A549 (cell line): ENCODE measurements at regions not wholly inside any gene's neighbourhood (a gene's known extent, or its start where the extent isn't known, plus 50 kb on each side); places are given as distances from the start of the nearest gene placed in this dataset.

Experiments
- ATAC-seq, 2 experiments: fragments of 200-7000 bp in 1 of 2; fragments of >200 bp in 1 of 2; cut with Nextera tagmentation in 1 of 2; cut with Tn5 transposase in 1 of 2; 3 replicates each; pipeline versions ENCODE4 v1.8.0 to v1.9.1; 2018 to 2020; ENCODE audit warnings: mild to moderate bottlenecking in 1 of 2, moderate library complexity in 1 of 2
- CTCF ChIA-PET: fragments of 300-600 bp; sonication (Branson Sonifier 250); formaldehyde crosslinking; extraction: SDS; loops from one replicate; lab custom pipeline; 2021; ENCODE audit warnings: antibody characterized with exemption, inconsistent platforms; lab: Yijun Ruan, JAX
- POLR2A ChIA-PET: fragments of 350-600 bp; formaldehyde crosslinking; extraction: SDS; loops from one replicate; lab custom pipeline; 2021; ENCODE audit warnings: antibody characterized with exemption, inconsistent platforms; lab: Yijun Ruan, JAX
- DNase-seq, 2 experiments: peaks; one replicate each; pipeline versions ENCODE4 v3.0.0 to v3.0.0-alpha.2; 2011 to 2016; ENCODE audit warnings: low read depth in 1 of 2, low spot score in 1 of 2
- FAIRE-seq: peaks from 2 replicates; lab custom pipeline; 2011; peaks lifted over from hg19 to GRCh38; lab: Jason Lieb, UNC
- H3K27ac ChIP-seq, 2 experiments: fragments of >200 bp; sonication (Bioruptor Twin); formaldehyde crosslinking; 3 replicates each; pipeline ENCODE4 v1.5.1; 2016 to 2017
- H3K4me1 ChIP-seq: fragments of >200 bp; sonication (Bioruptor Twin); formaldehyde crosslinking; 3 replicates; pipeline ENCODE4 v1.6.1; 2016
- H3K4me2 ChIP-seq: fragments of >200 bp; sonication (Bioruptor Twin); formaldehyde crosslinking; 3 replicates; pipeline ENCODE4 v1.6.1; 2016
- H3K4me3 ChIP-seq: fragments of >200 bp; sonication (Bioruptor Twin); formaldehyde crosslinking; 3 replicates; pipeline ENCODE4 v1.5.1; 2016
- H3K9me3 ChIP-seq: fragments of >200 bp; sonication (Bioruptor Twin); formaldehyde crosslinking; 3 replicates; pipeline ENCODE4 v1.6.1; 2016
- BCL3 ChIP-seq: fragments of >200 bp; sonication (Bioruptor Twin); formaldehyde crosslinking; IDR thresholded peaks from 3 replicates; pipeline ENCODE4 v1.6.1; 2016
- CBX2 ChIP-seq: fragments of 200-600 bp; sonication (generic); IDR thresholded peaks from 2 replicates; pipeline ENCODE4 v1.6.1; 2016; ENCODE audit warnings: low read depth, mild to moderate bottlenecking, borderline replicate concordance
- CHD4 ChIP-seq: fragments of 200-600 bp; sonication (generic); IDR thresholded peaks from 2 replicates; pipeline ENCODE4 v1.6.1; 2016; ENCODE audit warnings: antibody characterized with exemption, mild to moderate bottlenecking, borderline replicate concordance
- CTCF ChIP-seq: fragments of >200 bp; sonication (Bioruptor Twin); formaldehyde crosslinking; IDR thresholded peaks from 3 replicates; pipeline ENCODE4 v1.5.1; 2016
- E2F6 ChIP-seq: IDR thresholded peaks from 2 replicates; pipeline ENCODE4 v1.6.1; 2012; ENCODE audit warnings: low read depth, borderline replicate concordance
- EHMT2 ChIP-seq: fragments of 200-600 bp; sonication (generic); IDR thresholded peaks from 2 replicates; pipeline ENCODE4 v1.6.1; 2016; ENCODE audit warnings: antibody characterized with exemption, low read depth, mild to moderate bottlenecking, moderate library complexity
- ELK1 ChIP-seq: fragments of 150-350 bp; IDR thresholded peaks from 2 replicates; pipeline ENCODE4 v1.6.1; 2014; ENCODE audit warnings: low read depth, mild to moderate bottlenecking, low read length
- ESRRA ChIP-seq: fragments of 150-350 bp; IDR thresholded peaks from 2 replicates; pipeline ENCODE4 v1.6.1; 2014; ENCODE audit warnings: mild to moderate bottlenecking, low read length, borderline replicate concordance
- FOSL2 ChIP-seq, 2 experiments: fragments of 450-650 bp in 1 of 2; fragments of >200 bp in 1 of 2; sonication (Bioruptor Twin) in 1 of 2; formaldehyde crosslinking; IDR thresholded peaks; 2 replicates each; pipeline versions ENCODE4 v1.5.0 to v1.6.1; 2016 to 2020; ENCODE audit warnings: mild to moderate bottlenecking in 1 of 2, moderate library complexity in 1 of 2
- HES2 ChIP-seq: fragments of >200 bp; sonication (Bioruptor Twin); formaldehyde crosslinking; IDR thresholded peaks from 2 replicates; pipeline ENCODE4 v1.6.1; 2016
- HEYL ChIP-seq: fragments of 250-450 bp; sonication (Bioruptor Pico); IDR thresholded peaks from 2 replicates; pipeline ENCODE4 v1.8.0; 2021; ENCODE audit warnings: mild to moderate bottlenecking, moderate library complexity
- HOXB5 ChIP-seq: fragments of 250-450 bp; sonication (Bioruptor Pico); IDR thresholded peaks from 2 replicates; pipeline ENCODE4 v1.5.0; 2020; ENCODE audit warnings: mild to moderate bottlenecking, moderate library complexity
- JUN ChIP-seq, 2 experiments: fragments of >200 bp; sonication (Bioruptor Twin); formaldehyde crosslinking; IDR thresholded peaks; 2 replicates in 1 of 2; 3 replicates in 1 of 2; pipeline ENCODE4 v1.6.1; 2016 to 2017
- JUNB ChIP-seq: fragments of >200 bp; sonication (Bioruptor Twin); formaldehyde crosslinking; IDR thresholded peaks from 2 replicates; pipeline ENCODE4 v1.6.1; 2016
- KDM1A ChIP-seq: fragments of 200-600 bp; sonication (generic); IDR thresholded peaks from 2 replicates; pipeline ENCODE4 v1.6.1; 2016; ENCODE audit warnings: low read depth, mild to moderate bottlenecking
- MAFK ChIP-seq: fragments of 450-650 bp; IDR thresholded peaks from 2 replicates; pipeline ENCODE4 v1.6.1; 2014; ENCODE audit not compliant: partially characterized antibody
- POLR2A ChIP-seq: IDR thresholded peaks from 2 replicates; pipeline ENCODE4 v1.6.1; 2012; ENCODE audit warnings: mild to moderate bottlenecking, low read length
- RARB ChIP-seq: fragments of 250-450 bp; sonication (Bioruptor Pico); IDR thresholded peaks from 2 replicates; pipeline ENCODE4 v1.8.0; 2021; ENCODE audit warnings: mild to moderate bottlenecking, moderate library complexity
- REST ChIP-seq: fragments of 200-600 bp; sonication (generic); IDR thresholded peaks from 2 replicates; pipeline ENCODE4 v1.6.1; 2016; ENCODE audit warnings: antibody characterized with exemption, mild to moderate bottlenecking, moderate library complexity
- RFX5 ChIP-seq: fragments of 450-650 bp; IDR thresholded peaks from 2 replicates; pipeline ENCODE4 v1.7.1; 2014; ENCODE audit warnings: antibody characterized with exemption, mild to moderate bottlenecking, moderate library complexity
- RNF2 ChIP-seq: fragments of 200-600 bp; sonication (generic); IDR thresholded peaks from 2 replicates; pipeline ENCODE4 v1.6.1; 2016; ENCODE audit warnings: low read depth, mild to moderate bottlenecking, antibody characterized with exemption, moderate library complexity, borderline replicate concordance
- SMC3 ChIP-seq: fragments of >200 bp; sonication (Bioruptor Twin); formaldehyde crosslinking; IDR thresholded peaks from 3 replicates; pipeline ENCODE4 v1.6.1; 2018; ENCODE audit warnings: inconsistent platforms
- SREBF2 ChIP-seq: fragments of 450-650 bp; IDR thresholded peaks from 2 replicates; pipeline ENCODE4 v1.6.1; 2014; ENCODE audit warnings: mild to moderate bottlenecking, moderate library complexity
- TFCP2L1 ChIP-seq: fragments of 250-450 bp; sonication (Bioruptor Pico); IDR thresholded peaks from 2 replicates; pipeline ENCODE4 v1.5.0; 2021; ENCODE audit warnings: mild to moderate bottlenecking
- TP53 ChIP-seq: fragments of 250-450 bp; sonication (Bioruptor Pico); IDR thresholded peaks from 2 replicates; pipeline ENCODE4 v1.5.0; 2021; ENCODE audit warnings: mild to moderate bottlenecking, moderate library complexity
- ZC3H11A ChIP-seq: fragments of 450-650 bp; IDR thresholded peaks from 2 replicates; pipeline ENCODE4 v1.6.1; 2014; ENCODE audit warnings: antibody characterized with exemption, mild to moderate bottlenecking
- ZNF302 ChIP-seq: fragments of 250-450 bp; sonication (Bioruptor Pico); IDR thresholded peaks from 2 replicates; pipeline ENCODE4 v1.9.0; 2021; ENCODE audit warnings: inconsistent platforms, mild to moderate bottlenecking, moderate library complexity
- WGBS: methylation state at CpG from one replicate; pipeline ENCODE4 v1.1.6; 2017; ENCODE audit errors: missing lambda C conversion rate; 5-methylcytosine and 5-hydroxymethylcytosine counted together

- H3K27ac ChIP-seq = peak overlapping the region; percentile 74 to 87
- 94% methylated on average over 1 of the region's 1 CpG for WGBS
- TF ChIP-seq FOSL2 (IDR thresholded peaks at IDR 0.05) = no peak
- peak; percentile 74 for TF ChIP-seq FOSL2 (CRISPR knock-in tag; IDR thresholded peaks at IDR 0.05)
- no peak for TF ChIP-seq ESRRA
- TF ChIP-seq JUNB = no peak
- no peak for TF ChIP-seq REST
- no peak for TF ChIP-seq SMC3
- TF ChIP-seq CHD4 = no peak
- TF ChIP-seq HEYL (CRISPR knock-in tag) = no peak
- peak; percentile 80 for TF ChIP-seq MAFK
- no peak for TF ChIP-seq ZNF302 (CRISPR knock-in tag)
- no peak for TF ChIP-seq EHMT2
- no peak for TF ChIP-seq BCL3
- TF ChIP-seq E2F6 = no peak
- TF ChIP-seq HOXB5 (CRISPR knock-in tag) = no peak
- no peak for TF ChIP-seq HES2
- TF ChIP-seq ZC3H11A = no peak
- TF ChIP-seq, all 56 proteins: peak for 2
- peaks cover 31% of the 10 kb centered on the region for H3K4me1 ChIP-seq
- DNase-seq = no peak
- H3K4me2 ChIP-seq = no peak overlapping the region
- H3K9me3 ChIP-seq = peaks cover 9% of the 10 kb centered on the region; the same call in 1 of the 3 replicates
- CTCF ChIA-PET = interaction anchor here (1.8 kb wide), 1 partner anchor 23 kb away, joined by 5 read pairs; no protein-coding TSS in a partner anchor
- POLR2A ChIA-PET = interaction anchor here (0.6 to 1.0 kb wide), 2 partner anchors 9 to 294 kb away, joined by 3 read pairs; no protein-coding TSS in a partner anchor
- FAIRE-seq = no peak
- ATAC-seq = no peak
- H3K4me3 ChIP-seq = no peak overlapping the region
Observed at GRCh38 chr2:61769093-61769675, 84.7 kb downstream of the FAM161A start.

GRCh38 chr2:61764035-61764800 is 89.6 kb downstream of the FAM161A start:
- H3K4me1 ChIP-seq = peaks cover 32% of the 10 kb centered on the region
- peak overlapping the region; percentile 82 for H3K4me2 ChIP-seq
- POLR2A ChIA-PET = interaction anchor here (0.5 to 2.1 kb wide), 27 partner anchors 9 to 759 kb away, joined by 3 to 35 read pairs (median 4); partner anchors contain the start of genes FAM161A, PEX13 and XPO1
- H3K4me3 ChIP-seq = peak overlapping the region; percentile 51
- WGBS = 3% methylated on average over 53 of the region's 70 CpGs
- peaks cover 9% of the 10 kb centered on the region; the same call in 1 of the 3 replicates for H3K9me3 ChIP-seq
- CTCF ChIA-PET = interaction anchor here (0.6 to 2.0 kb wide), 6 partner anchors 18 to 135 kb away, joined by 3 to 5 read pairs (median 3); no protein-coding TSS in a partner anchor
- FAIRE-seq = peak; percentile 95
- peak overlapping the region; percentile 85 to 87 for H3K27ac ChIP-seq
- ATAC-seq = peak; percentile 97 to 98
- peak; percentile 92 to 100 for DNase-seq
- TF ChIP-seq SMC3 (no peak; the same call in 2 of the 3 replicates), TFCP2L1 (CRISPR knock-in tag) (peak; percentile 92), RARB (peak; percentile 90), KDM1A (no peak), CTCF (no peak; the same call in 2 of the 3 replicates), POLR2A (peak; percentile 63), RNF2 (peak; percentile 75; the same call in 1 of the 2 replicates), ELK1 (no peak), SREBF2 (no peak), RFX5 (peak; percentile 90), CBX2 (no peak), TP53 (peak; percentile 99), JUN (IDR thresholded peaks at IDR 0.05) (peak; percentile 75 to 95), FOSL2 (IDR thresholded peaks at IDR 0.05) (no peak), FOSL2 (CRISPR knock-in tag; IDR thresholded peaks at IDR 0.05) (no peak)
